GM21576 (cell line): ENCODE measurements at regions not wholly inside any gene's neighbourhood (a gene's known extent, or its start where the extent isn't known, plus 50 kb on each side); places are given as distances from the start of the nearest gene placed in this dataset.

Experiments
- ATAC-seq: cut with Tn5 transposase; IDR thresholded peaks from one replicate; pipeline ENCODE4 v1.9.1; 2021; ENCODE audit warnings: mild to moderate bottlenecking, moderate library complexity; ENCODE audit not compliant: unreplicated experiment

GRCh38 chr3:94671078-94671477 is 608.2 kb downstream of the NSUN3 start:
- ATAC-seq = no peak

GRCh38 chr3:94673876-94674275 is 611.0 kb downstream of the NSUN3 start:
- ATAC-seq = no peak

GRCh38 chr3:94686208-94686607 is 623.3 kb downstream of the NSUN3 start:
- ATAC-seq = no peak

GRCh38 chr3:94693997-94694640 is 631.3 kb downstream of the NSUN3 start:
- ATAC-seq = no peak

- ATAC-seq = no peak
Measured at GRCh38 chr3:94694894-94695293, 632.0 kb downstream of the NSUN3 start.

- ATAC-seq = no peak
Measured at GRCh38 chr3:94704467-94704866, 641.6 kb downstream of the NSUN3 start.

GRCh38 chr3:94709249-94709902 is 646.5 kb downstream of the NSUN3 start:
- no peak for ATAC-seq

- ATAC-seq = no peak
Measured at GRCh38 chr3:94714194-94714593, 651.3 kb downstream of the NSUN3 start.

- no peak for ATAC-seq
Measured at GRCh38 chr3:94716326-94717018, 653.6 kb downstream of the NSUN3 start.

GRCh38 chr3:94734206-94734605 is 671.3 kb downstream of the NSUN3 start:
- no peak for ATAC-seq

GRCh38 chr3:94735354-94735753 is 672.5 kb downstream of the NSUN3 start:
- no peak for ATAC-seq

GRCh38 chr3:94737116-94737515 is 674.3 kb downstream of the NSUN3 start:
- ATAC-seq = no peak

GRCh38 chr3:94739420-94739819 is 676.6 kb downstream of the NSUN3 start:
- no peak for ATAC-seq

- no peak for ATAC-seq
Measured at GRCh38 chr3:94758751-94759150, 695.9 kb downstream of the NSUN3 start.

GRCh38 chr3:94772402-94772801 is 709.5 kb downstream of the NSUN3 start:
- ATAC-seq = no peak

- no peak for ATAC-seq
Measured at GRCh38 chr3:94775746-94776145, 712.9 kb downstream of the NSUN3 start.

- ATAC-seq = no peak
Measured at GRCh38 chr3:94776401-94776915, 713.6 kb downstream of the NSUN3 start.

- ATAC-seq = no peak
Measured at GRCh38 chr3:94778289-94778688, 715.4 kb downstream of the NSUN3 start.

GRCh38 chr3:94778814-94779494 is 716.1 kb downstream of the NSUN3 start:
- no peak for ATAC-seq

GRCh38 chr3:94779699-94780098 is 716.8 kb downstream of the NSUN3 start:
- no peak for ATAC-seq

GRCh38 chr3:94784274-94784673 is 721.4 kb downstream of the NSUN3 start:
- no peak for ATAC-seq
